ENCODE measurements at regions not wholly inside any gene's neighbourhood (a gene's known extent, or its start where the extent isn't known, plus 50 kb on each side); places are given as distances from the start of the nearest gene placed in this dataset.

DNA sequence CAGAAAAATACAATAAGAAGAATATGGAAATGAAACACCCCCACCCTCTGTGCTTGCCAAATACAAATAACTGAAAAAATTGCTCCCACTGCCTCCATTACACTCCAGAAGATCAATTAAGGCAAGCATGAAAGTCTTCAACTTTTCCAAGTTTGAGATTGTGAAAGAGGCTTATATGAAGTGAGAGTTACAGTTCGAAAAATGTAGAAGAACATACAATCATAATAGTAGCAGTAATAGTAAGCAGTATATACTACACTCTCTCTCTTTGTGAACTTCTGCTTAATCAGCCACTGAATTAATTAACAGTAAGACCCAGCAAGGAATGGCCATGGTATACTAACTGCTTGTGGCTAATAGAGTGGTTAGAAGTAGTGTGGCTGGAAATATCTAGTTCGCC, 923.2 kb downstream of the RPA4 start:
- intact Hi-C loops (cut with micrococcal nuclease) = no loop called here
- Mint-ChIP-seq H3K9me3 (peaks cover 4% of the 10 kb centered on the region), H3K4me3 (no peak overlapping the region), H3K4me1 (no peaks in the 10 kb centered on the region), H3K27ac (no peak overlapping the region), H3K27me3 (no peaks in the 10 kb centered on the region), H3K36me3 (ENCODE audit: low read depth) (no peaks in the 10 kb centered on the region)
- no peak for DNase-seq

DNA sequence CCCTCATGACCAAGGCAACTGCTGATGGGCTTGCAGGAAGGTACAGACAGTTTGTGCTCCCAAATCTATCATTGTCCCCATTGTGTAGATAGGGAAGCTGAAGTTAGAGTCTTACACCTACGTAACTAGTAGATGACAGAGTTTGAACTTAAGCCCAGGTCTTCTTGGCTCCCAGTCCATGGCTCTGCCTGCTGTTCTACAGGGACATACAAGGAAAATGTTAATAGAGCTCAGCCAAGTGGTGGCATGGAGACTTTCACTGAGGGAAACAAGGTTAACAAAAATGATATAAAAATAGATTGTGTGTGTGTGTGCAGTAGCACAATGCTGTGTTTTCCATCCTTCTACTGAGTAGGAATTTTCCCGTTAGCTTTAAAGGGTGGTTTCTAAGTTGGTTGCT, 936.5 kb downstream of the RPA4 start:
- H3K27ac Mint-ChIP-seq = no peak overlapping the region
- H3K9me3 Mint-ChIP-seq = no peaks in the 10 kb centered on the region
- no peak for DNase-seq

DNA sequence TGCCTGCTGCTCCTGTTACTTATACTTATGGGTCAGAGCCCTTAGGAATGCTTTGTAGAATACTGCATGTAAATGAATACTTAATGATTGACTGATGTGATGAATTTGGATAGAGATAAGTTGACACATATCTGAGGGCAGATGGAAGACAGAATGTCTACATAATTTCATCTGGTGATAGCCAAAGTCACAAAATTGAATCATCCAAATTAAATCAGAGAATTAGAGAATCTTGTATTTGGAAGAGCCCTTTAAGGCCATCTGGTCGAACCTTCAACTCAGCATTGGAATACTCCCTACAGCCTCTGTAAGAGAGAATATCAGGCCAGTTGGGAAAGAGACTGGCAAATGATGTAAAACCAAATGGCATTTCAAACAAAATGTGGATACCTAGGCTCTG, 944.8 kb downstream of the RPA4 start:
- Mint-ChIP-seq H3K4me3 (no peak overlapping the region), H3K36me3 (ENCODE audit: low read depth) (no peaks in the 10 kb centered on the region), H3K27ac (no peak overlapping the region), H3K27me3 (no peaks in the 10 kb centered on the region), H3K4me1 (no peaks in the 10 kb centered on the region), H3K9me3 (no peaks in the 10 kb centered on the region)
- DNase-seq = no peak
- intact Hi-C loops (cut with micrococcal nuclease) = no loop called here

More for the DNA sequence above, 936.5 kb downstream of the RPA4 start:
- Mint-ChIP-seq H3K4me1 (no peaks in the 10 kb centered on the region), H3K4me3 (no peak overlapping the region), H3K27me3 (no peaks in the 10 kb centered on the region), H3K36me3 (ENCODE audit: low read depth) (no peaks in the 10 kb centered on the region)
- intact Hi-C loops (cut with micrococcal nuclease) = no loop called here

DNA sequence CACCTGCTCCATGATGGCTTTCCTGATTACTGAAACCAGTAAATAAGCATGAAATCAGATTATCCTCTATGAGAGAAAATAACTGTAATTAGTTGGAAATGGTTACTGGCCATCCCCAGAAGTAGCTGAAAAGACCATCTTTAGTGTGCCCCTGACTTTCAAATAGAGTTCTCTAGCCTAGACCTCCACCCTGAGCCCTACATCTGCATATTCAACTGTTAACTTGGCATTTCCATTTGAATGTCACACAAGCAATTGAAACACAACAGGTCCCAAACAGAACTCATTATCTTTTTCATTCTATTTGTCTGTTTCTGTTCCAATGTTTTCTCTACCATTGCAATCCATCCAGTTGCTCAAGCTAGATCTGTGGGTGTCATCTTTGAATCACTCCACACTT, 952.3 kb downstream of the RPA4 start:
- Mint-ChIP-seq H3K4me3 (no peak overlapping the region), H3K36me3 (ENCODE audit: low read depth) (no peaks in the 10 kb centered on the region), H3K4me1 (no peaks in the 10 kb centered on the region), H3K27ac (no peak overlapping the region), H3K27me3 (no peaks in the 10 kb centered on the region), H3K9me3 (no peaks in the 10 kb centered on the region)
- intact Hi-C loops (cut with micrococcal nuclease) = no loop called here
- DNase-seq = no peak

DNA sequence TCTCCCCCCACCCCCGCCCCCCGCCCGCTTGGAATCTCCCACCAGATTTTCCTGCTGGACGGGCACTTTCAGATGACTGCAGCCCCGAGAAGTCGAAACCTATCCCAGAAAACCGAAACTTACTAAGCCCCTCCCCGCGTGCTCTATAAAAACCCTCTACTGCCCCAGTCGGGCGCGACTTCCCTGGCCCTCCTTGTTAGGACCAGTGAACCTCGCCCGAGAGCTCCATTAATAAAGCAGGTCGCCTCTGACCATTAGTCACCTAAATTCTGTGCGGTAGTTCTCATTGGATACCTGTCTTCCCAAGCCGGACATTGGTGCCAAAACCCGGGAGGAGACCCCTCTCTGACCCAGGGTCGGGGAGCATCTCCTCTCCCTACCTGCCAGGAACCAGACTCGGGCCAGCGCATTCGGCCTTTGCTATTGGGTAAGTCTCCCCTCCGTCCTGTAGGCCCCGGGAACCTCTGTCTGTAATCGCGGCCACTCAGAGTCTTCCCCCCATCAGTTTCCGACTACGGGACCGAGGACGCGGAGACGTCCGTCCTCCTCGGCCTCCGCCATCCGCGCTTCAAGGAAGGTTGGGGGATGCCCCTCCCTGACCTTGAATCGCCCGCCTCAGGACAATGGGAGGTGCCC, 958.0 kb downstream of the RPA4 start:
- intact Hi-C loops (cut with micrococcal nuclease) = no loop called here
- no peaks in the 10 kb centered on the region for H3K36me3 Mint-ChIP-seq (ENCODE audit: low read depth)
- no peak overlapping the region for H3K27ac Mint-ChIP-seq
- H3K4me3 Mint-ChIP-seq = no peak overlapping the region
- peaks cover 10% of the 10 kb centered on the region for H3K9me3 Mint-ChIP-seq
- H3K4me1 Mint-ChIP-seq = no peaks in the 10 kb centered on the region
- H3K27me3 Mint-ChIP-seq = no peaks in the 10 kb centered on the region
- DNase-seq = no peak

DNA sequence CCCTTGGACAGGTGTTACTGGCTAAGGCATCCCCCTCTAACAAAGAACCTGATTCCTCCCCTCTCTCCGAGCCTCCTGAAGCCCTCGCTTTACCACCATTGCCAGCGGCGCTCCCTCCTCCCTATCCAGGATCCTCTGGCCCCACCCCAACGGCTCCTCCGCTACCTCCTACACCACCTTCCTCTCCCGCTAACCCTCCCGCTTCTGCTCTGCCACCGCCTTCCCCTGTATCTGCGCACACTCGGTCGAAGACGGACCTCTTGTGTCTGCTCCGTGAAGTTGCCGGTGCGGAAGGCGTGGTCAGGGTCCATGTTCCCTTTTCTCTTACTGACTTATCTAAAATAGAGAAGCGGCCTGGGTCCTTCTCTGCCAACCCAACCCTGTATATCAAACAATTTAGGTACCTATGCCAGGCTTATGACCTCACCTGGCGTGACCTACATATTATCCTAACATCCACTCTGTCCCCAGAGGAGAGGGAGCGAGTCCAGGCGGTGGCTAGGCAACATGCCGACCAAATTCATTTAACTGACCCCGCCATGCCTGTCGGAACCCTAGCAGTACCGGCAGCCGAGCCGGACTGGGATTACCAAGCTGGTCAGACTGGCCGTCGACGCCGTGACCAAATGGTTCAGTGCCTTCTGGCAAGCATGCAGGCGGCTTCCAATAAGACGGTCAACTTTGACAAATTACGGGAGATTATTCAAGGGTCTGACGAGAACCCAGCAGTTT, 958.9 kb downstream of the RPA4 start:
- Mint-ChIP-seq H3K4me3 (no peak overlapping the region), H3K4me1 (no peaks in the 10 kb centered on the region), H3K36me3 (ENCODE audit: low read depth) (no peaks in the 10 kb centered on the region), H3K27me3 (no peaks in the 10 kb centered on the region), H3K27ac (no peak overlapping the region), H3K9me3 (peaks cover 10% of the 10 kb centered on the region)
- DNase-seq = no peak
- intact Hi-C loops (cut with micrococcal nuclease) = no loop called here

DNA sequence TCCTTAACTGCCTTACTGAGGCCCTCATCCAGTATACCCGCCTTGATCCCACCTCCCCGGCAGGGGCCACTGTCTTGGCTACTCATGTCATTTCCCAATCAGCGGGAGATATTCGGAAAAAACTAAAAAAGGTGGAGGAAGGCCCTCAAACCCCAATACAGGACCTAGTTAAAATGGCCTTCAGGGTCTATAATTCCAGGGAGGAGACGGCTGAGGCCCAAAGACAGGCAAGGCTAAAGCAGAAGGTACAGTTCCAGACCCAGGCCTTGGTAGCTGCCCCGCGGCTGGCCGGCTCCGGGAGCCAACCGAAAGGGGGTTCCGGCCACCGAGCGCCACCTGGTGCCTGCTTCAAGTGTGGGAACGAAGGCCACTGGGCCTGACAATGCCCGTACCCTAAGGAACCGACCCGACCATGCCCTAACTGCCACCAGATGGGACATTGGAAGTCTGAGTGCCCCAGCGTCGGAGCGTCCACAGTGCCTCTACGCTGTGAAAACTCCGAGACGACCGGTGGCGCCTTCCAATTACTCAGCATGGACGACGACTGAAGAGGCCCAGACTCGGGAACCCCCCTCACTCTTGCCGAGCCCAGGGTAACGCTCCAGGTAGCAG, 959.6 kb downstream of the RPA4 start:
- Mint-ChIP-seq H3K27ac (no peak overlapping the region), H3K9me3 (peaks cover 13% of the 10 kb centered on the region), H3K4me1 (no peaks in the 10 kb centered on the region), H3K4me3 (no peak overlapping the region), H3K36me3 (ENCODE audit: low read depth) (no peaks in the 10 kb centered on the region), H3K27me3 (no peaks in the 10 kb centered on the region)
- no peak for DNase-seq
- intact Hi-C loops (cut with micrococcal nuclease) = no loop called here

DNA sequence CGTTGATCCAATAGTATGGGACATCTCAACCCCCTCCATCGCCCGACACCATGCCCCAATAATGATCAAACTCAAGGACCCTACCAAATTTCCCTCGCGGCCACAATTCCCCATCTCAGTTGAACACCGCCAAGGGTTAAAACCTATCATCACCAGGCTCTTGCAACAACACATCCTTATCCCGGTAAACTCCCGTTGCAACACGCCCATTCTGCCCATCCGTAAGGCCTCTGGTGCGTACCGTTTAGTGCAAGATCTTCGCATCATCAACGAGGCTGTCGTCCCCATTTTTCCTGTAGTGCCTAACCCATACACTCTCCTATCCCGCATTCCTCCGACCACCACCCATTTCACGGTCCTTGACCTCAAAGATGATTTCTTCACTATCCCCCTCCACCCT, 960.5 kb downstream of the RPA4 start:
- no peaks in the 10 kb centered on the region for H3K36me3 Mint-ChIP-seq (ENCODE audit: low read depth)
- no peak overlapping the region for H3K27ac Mint-ChIP-seq
- no peaks in the 10 kb centered on the region for H3K4me1 Mint-ChIP-seq
- no peak for DNase-seq
- peaks cover 15% of the 10 kb centered on the region for H3K9me3 Mint-ChIP-seq
- no peaks in the 10 kb centered on the region for H3K27me3 Mint-ChIP-seq
- H3K4me3 Mint-ChIP-seq = no peak overlapping the region
- intact Hi-C loops (cut with micrococcal nuclease) = no loop called here

DNA sequence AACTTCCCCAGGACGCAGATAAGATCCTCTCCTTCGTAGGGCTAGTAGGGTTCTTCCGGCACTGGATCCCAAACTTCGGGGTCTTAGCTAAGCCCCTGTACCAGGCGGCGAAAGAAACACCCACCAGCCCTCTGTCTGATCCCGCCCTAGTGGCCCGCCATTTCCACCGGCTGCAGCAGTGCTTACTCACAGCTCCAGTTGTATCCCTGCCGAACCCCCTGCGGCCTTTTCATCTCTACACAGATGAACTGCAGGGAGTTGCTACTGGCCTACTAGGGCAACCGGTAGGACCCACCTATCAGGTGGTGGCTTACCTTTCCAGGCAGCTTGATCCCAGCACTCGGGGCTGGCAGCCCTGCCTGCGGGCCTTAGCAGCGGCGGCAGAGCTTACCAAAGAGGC, 961.2 kb downstream of the RPA4 start:
- Mint-ChIP-seq H3K36me3 (ENCODE audit: low read depth) (no peaks in the 10 kb centered on the region), H3K9me3 (peaks cover 15% of the 10 kb centered on the region), H3K27me3 (no peaks in the 10 kb centered on the region), H3K4me1 (no peaks in the 10 kb centered on the region), H3K4me3 (no peak overlapping the region), H3K27ac (no peak overlapping the region)
- intact Hi-C loops (cut with micrococcal nuclease) = no loop called here
- DNase-seq = no peak

DNA sequence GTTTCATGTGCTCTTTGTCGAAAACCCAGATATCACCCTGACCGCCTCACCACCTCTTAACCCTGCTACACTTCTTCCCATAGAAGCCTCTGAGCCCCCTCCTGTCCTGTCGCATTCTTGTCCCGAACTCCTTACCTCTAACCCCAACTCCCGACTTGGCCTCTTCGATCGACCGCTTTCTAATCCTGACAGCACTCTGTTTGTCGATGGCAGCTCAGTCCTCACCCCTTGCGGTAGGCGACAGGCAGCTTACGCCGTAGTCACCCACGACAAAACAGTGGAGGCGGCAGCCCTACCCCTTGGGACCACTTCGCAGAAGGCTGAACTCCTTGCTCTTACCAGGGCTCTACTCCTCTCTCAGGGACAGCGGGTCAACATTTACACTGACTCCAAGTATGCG, 961.7 kb downstream of the RPA4 start:
- Mint-ChIP-seq H3K27me3 (no peaks in the 10 kb centered on the region), H3K4me3 (no peak overlapping the region), H3K4me1 (no peaks in the 10 kb centered on the region), H3K9me3 (peaks cover 15% of the 10 kb centered on the region), H3K27ac (no peak overlapping the region), H3K36me3 (ENCODE audit: low read depth) (no peaks in the 10 kb centered on the region)
- no peak for DNase-seq
- intact Hi-C loops (cut with micrococcal nuclease) = no loop called here

DNA sequence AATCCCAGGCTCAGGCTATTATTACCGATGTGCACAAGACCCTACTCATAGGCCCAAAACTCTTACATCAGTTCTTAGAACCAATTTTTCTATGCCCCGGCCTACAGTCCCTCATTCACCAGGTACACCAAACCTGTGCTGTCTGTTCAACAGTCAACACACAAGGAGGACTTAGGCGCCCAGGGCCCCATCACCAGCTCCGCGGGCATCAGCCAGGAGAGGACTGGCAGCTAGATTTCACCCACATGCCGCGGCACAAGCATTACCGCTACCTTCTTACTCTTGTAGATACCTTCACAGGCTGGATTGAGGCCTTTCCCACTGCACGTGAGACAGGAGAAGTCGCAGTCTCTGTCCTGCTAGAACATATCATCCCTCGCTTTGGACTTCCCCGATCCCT, 962.5 kb downstream of the RPA4 start:
- H3K9me3 Mint-ChIP-seq = peaks cover 15% of the 10 kb centered on the region
- no peaks in the 10 kb centered on the region for H3K4me1 Mint-ChIP-seq
- no peak for DNase-seq
- H3K27me3 Mint-ChIP-seq = no peaks in the 10 kb centered on the region
- intact Hi-C loops (cut with micrococcal nuclease) = no loop called here
- no peak overlapping the region for H3K4me3 Mint-ChIP-seq
- no peak overlapping the region for H3K27ac Mint-ChIP-seq
- no peaks in the 10 kb centered on the region for H3K36me3 Mint-ChIP-seq (ENCODE audit: low read depth)

DNA sequence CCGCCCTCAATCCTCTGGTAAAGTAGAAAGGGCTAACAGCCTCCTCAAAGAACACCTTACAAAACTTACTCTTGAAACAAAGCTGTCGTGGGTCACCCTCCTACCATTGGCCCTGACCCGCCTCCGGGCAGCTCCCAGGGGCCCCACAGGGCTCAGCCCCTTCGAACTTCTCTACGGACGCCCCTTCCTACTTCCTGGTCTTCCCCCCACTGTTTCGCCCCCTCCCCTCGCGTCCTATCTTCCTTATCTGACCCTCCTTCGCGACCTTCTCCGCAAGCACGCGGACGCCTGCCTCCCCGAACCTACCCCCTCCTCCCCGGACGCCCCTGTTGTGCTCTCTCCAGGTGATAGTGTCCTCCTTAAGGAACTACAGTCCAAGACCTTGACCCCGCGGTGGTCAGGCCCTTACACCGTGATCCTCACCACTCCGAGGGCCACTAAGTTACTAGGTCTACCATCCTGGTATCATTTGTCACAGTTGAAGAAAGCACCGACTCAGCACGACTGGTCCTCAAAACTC, 963.1 kb downstream of the RPA4 start:
- H3K27ac Mint-ChIP-seq = no peak overlapping the region
- H3K27me3 Mint-ChIP-seq = no peaks in the 10 kb centered on the region
- peaks cover 15% of the 10 kb centered on the region for H3K9me3 Mint-ChIP-seq
- intact Hi-C loops (cut with micrococcal nuclease) = no loop called here
- no peaks in the 10 kb centered on the region for H3K4me1 Mint-ChIP-seq
- no peak overlapping the region for H3K4me3 Mint-ChIP-seq
- DNase-seq = no peak
- no peaks in the 10 kb centered on the region for H3K36me3 Mint-ChIP-seq (ENCODE audit: low read depth)

DNA sequence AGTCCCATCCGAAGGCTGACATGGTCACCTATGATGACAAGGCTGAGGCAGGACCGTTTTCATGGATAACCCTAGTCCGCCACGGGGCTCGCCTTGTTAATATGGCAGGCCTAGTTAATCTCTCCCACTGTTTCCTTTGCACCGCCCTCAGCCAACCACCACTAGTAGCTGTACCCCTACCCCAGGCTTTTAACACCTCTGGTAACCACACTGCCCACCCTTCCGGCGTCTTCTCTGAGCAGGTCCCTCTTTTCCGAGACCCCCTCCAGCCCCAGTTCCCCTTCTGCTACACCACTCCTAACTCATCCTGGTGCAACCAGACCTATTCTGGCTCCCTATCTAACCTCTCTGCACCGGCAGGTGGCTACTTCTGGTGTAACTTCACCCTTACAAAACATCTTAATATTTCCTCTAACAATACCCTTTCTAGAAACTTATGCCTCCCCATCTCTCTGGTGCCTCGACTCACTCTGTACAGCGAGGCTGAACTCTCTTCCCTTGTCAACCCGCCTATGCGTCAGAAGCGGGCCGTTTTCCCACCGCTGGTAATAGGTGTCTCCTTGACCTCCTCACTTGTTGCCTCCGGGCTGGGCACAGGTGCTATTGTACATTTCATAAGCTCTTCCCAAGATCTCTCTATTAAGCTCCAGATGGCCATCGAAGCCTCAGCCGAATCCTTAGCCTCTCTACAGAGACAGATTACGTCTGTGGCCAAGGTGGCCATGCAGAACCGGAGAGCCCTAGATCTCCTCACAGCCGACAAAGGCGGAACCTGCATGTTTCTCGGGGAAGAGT, 964.4 kb downstream of the RPA4 start:
- no peaks in the 10 kb centered on the region for H3K27me3 Mint-ChIP-seq
- intact Hi-C loops (cut with micrococcal nuclease) = no loop called here
- no peaks in the 10 kb centered on the region for H3K4me1 Mint-ChIP-seq
- H3K36me3 Mint-ChIP-seq (ENCODE audit: low read depth) = no peaks in the 10 kb centered on the region
- H3K9me3 Mint-ChIP-seq = peaks cover 15% of the 10 kb centered on the region
- no peak overlapping the region for H3K4me3 Mint-ChIP-seq
- DNase-seq = no peak
- H3K27ac Mint-ChIP-seq = no peak overlapping the region

DNA sequence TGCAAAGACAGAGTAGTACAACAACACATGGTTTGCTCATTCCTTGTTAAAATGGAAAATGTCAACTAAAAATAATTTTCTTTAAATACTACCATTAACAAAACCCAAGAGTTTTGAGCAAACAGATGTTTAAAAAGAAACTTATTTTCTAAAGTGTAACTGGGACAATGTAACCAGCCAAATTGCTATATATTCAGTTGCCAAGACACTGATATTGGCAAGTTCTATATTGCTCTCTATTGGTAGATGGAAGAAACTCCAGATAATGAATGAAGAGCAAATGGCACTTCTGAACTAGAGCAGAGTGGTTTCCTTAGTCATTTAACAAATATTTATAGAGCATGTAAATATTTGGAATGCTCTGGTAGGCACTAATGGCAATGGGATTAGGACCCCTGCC, 966.2 kb downstream of the RPA4 start:
- no peak for DNase-seq
- intact Hi-C loops (cut with micrococcal nuclease) = no loop called here
- Mint-ChIP-seq H3K9me3 (peaks cover 5% of the 10 kb centered on the region), H3K27me3 (no peaks in the 10 kb centered on the region), H3K4me3 (no peak overlapping the region), H3K36me3 (ENCODE audit: low read depth) (no peaks in the 10 kb centered on the region), H3K27ac (no peak overlapping the region), H3K4me1 (no peaks in the 10 kb centered on the region)

Measured in activated CD4-positive, alpha-beta T cell treated with anti-CD3 and anti-CD28 coated beads, Interleukin-2, amount 10 ng/mL, durations not matched to agents 24 days and 14 days (primary cell).